Endothelial cell of umbilical vein (primary cell): ENCODE measurements at regions not wholly inside any gene's neighbourhood (a gene's known extent, or its start where the extent isn't known, plus 50 kb on each side); places are given as distances from the start of the nearest gene placed in this dataset.

Experiments
- BruUV-seq: library from RNA; stranded (reverse); fragments of 400-500 nt; replicated peaks from 2 replicates; lab custom pipeline; 2021; lab: Mats Ljungman, UMichigan
- CTCF ChIA-PET: fragments of 300-600, 350-600 bp; sonication (Branson Sonifier 250); formaldehyde crosslinking; loops from one replicate; lab custom pipeline; 2021; ENCODE audit warnings: antibody characterized with exemption, inconsistent platforms; lab: Charles Lee
- POLR2A ChIA-PET: fragments of 300-600, 350-600 bp; sonication (Branson Sonifier 250); formaldehyde crosslinking; loops from one replicate; lab custom pipeline; 2021; ENCODE audit warnings: antibody characterized with exemption, inconsistent platforms; lab: Charles Lee
- DNase-seq: peaks from one replicate; pipeline ENCODE4 v3.0.0-alpha.2; 2011; ENCODE audit warnings: low read depth, low spot score
- FAIRE-seq: peaks from 2 replicates; lab custom pipeline; 2011; peaks lifted over from hg19 to GRCh38; lab: Jason Lieb, UNC
- H2AFZ ChIP-seq: 2 replicates; pipeline ENCODE4 v1.6.0; 2012; ENCODE audit warnings: low read depth, low read length, control low read depth, inconsistent platforms
- H3K27ac ChIP-seq: 2 replicates; pipeline ENCODE4 v1.5.1; 2011; ENCODE audit warnings: low read depth, mild to moderate bottlenecking, control low read depth, low read length, moderate library complexity; ENCODE audit not compliant: insufficient read depth
- H3K27me3 ChIP-seq, 2 experiments: 2 replicates each; pipeline versions ENCODE4 v1.6.0 to v1.6.1; 2011; ENCODE audit warnings: low read length in 2 of 2, mixed read lengths in 1 of 2; ENCODE audit not compliant: control insufficient read depth in 2 of 2, insufficient read depth in 2 of 2
- H3K36me3 ChIP-seq, 2 experiments: 2 replicates in 1 of 2; 3 replicates in 1 of 2; pipeline ENCODE4 v1.5.1; 2011; ENCODE audit warnings: low read length in 2 of 2, mild to moderate bottlenecking in 1 of 2, moderate library complexity in 1 of 2; ENCODE audit not compliant: control insufficient read depth in 2 of 2, insufficient read depth in 2 of 2; ENCODE audit errors: extremely low read depth in 1 of 2
- H3K4me1 ChIP-seq: 3 replicates; pipeline ENCODE4 v1.5.1; 2011; ENCODE audit warnings: mild to moderate bottlenecking, low read length; ENCODE audit not compliant: control insufficient read depth, insufficient read depth; ENCODE audit errors: extremely low read depth
- H3K4me2 ChIP-seq: 2 replicates; pipeline ENCODE4 v1.6.1; 2011; ENCODE audit warnings: low read length, control low read depth, mixed read lengths; ENCODE audit not compliant: insufficient read depth
- H3K4me3 ChIP-seq, 3 experiments: fragments of 200-600 bp in 1 of 3; sonication (generic), shearing (Covaris generic) in 1 of 3; replicated peaks in 1 of 3; 2 replicates each; pipeline ENCODE4 v1.5.1; 2011 to 2016; ENCODE audit warnings: control low read depth in 3 of 3, low read length in 3 of 3, mild to moderate bottlenecking in 2 of 3, inconsistent platforms in 1 of 3, low read depth in 1 of 3, moderate library complexity in 1 of 3; ENCODE audit not compliant: insufficient read depth in 1 of 3
- H3K79me2 ChIP-seq: 2 replicates; pipeline ENCODE4 v1.6.0; 2012; ENCODE audit warnings: low read length, inconsistent platforms; ENCODE audit not compliant: control insufficient read depth, insufficient read depth
- H3K9ac ChIP-seq: replicated peaks from 2 replicates; pipeline ENCODE3; 2011; ENCODE audit warnings: low read length, control low read depth; ENCODE audit not compliant: insufficient read depth; ENCODE audit errors: extremely low read depth
- H3K9me1 ChIP-seq: replicated peaks from 3 replicates; pipeline ENCODE4 v1.6.0; 2011; ENCODE audit warnings: mild to moderate bottlenecking, low read length; ENCODE audit not compliant: control insufficient read depth, insufficient read depth; ENCODE audit errors: extremely low read depth
- H3K9me3 ChIP-seq: replicated peaks from 2 replicates; pipeline ENCODE4 v1.5.1; 2012; ENCODE audit warnings: low read length, inconsistent platforms; ENCODE audit not compliant: control insufficient read depth, insufficient read depth
- H4K20me1 ChIP-seq: replicated peaks from 2 replicates; pipeline ENCODE3; 2011; ENCODE audit warnings: mild to moderate bottlenecking, low read length; ENCODE audit not compliant: control insufficient read depth, insufficient read depth; ENCODE audit errors: extremely low read depth
- CTCF ChIP-seq, 2 donors: IDR thresholded peaks; 1 replicate in 1 of 2; 2 replicates in 1 of 2; pipeline ENCODE4 v1.5.1; 2011; ENCODE audit warnings: low read length in 2 of 2, mild to moderate bottlenecking in 2 of 2, moderate library complexity in 2 of 2, control low read depth in 1 of 2, inconsistent platforms in 1 of 2, low read depth in 1 of 2; ENCODE audit not compliant: insufficient read depth in 1 of 2; ENCODE audit errors: extremely low read depth in 1 of 2
- EZH2 ChIP-seq: IDR thresholded peaks from 2 replicates; pipeline ENCODE4 v1.6.1; 2012; ENCODE audit warnings: borderline replicate concordance, low read depth, mild to moderate bottlenecking, moderate library complexity, low read length, inconsistent platforms; ENCODE audit not compliant: severe bottlenecking
- FOS ChIP-seq: IDR thresholded peaks from 2 replicates; pipeline ENCODE4 v1.6.1; 2011; ENCODE audit warnings: mild to moderate bottlenecking, low read length, moderate library complexity, borderline replicate concordance; ENCODE audit not compliant: insufficient read depth
- GATA2 ChIP-seq: IDR thresholded peaks from 2 replicates; pipeline ENCODE4 v1.7.0; 2011; ENCODE audit warnings: low read depth, mild to moderate bottlenecking, moderate library complexity, mixed read lengths, low read length; ENCODE audit not compliant: insufficient read length, insufficient read depth
- JUN ChIP-seq: IDR thresholded peaks from 2 replicates; pipeline ENCODE4 v1.6.1; 2011; ENCODE audit warnings: borderline replicate concordance, low read depth; ENCODE audit not compliant: insufficient read length, insufficient read depth
- MAX ChIP-seq: IDR thresholded peaks from 2 replicates; pipeline ENCODE4 v1.6.1; 2011; ENCODE audit not compliant: insufficient read depth, insufficient read length
- MYC ChIP-seq: IDR thresholded peaks from one replicate; pipeline ENCODE4 v1.6.1; 2011; ENCODE audit warnings: mild to moderate bottlenecking, low read depth, low read length
- POLR2A ChIP-seq: IDR thresholded peaks from 2 replicates; pipeline ENCODE4 v1.6.1; 2012; ENCODE audit warnings: low read depth, mild to moderate bottlenecking, control low read depth, low read length
- POLR2AphosphoS5 ChIP-seq: IDR thresholded peaks from 2 replicates; pipeline ENCODE4 v1.6.1; 2012; ENCODE audit warnings: low read depth, mild to moderate bottlenecking, control low read depth, low read length, moderate library complexity; ENCODE audit not compliant: insufficient read depth
- dilution Hi-C: fragments of 300-500 bp; cut with MboI; formaldehyde crosslinking; loops from one replicate; pipeline ENCODE4 v1.15.0; 2019; ENCODE audit warnings: low sequenced_read_pairs; ENCODE audit not compliant: extremely low pct_ligation_motif_present
- intact Hi-C: fragments of 100-400 bp; cut with micrococcal nuclease; formaldehyde crosslinking; loops from one replicate; pipeline ENCODE4 v1.10.0; 2022

GRCh38 chr9:99606296-99606695 lies 215.4 kb upstream of the NR4A3 start:
- BruUV-seq: no TSS peak
- intact Hi-C loops: no loop called here
- Histone ChIP-seq H3K9me1 (no peaks in the 10 kb centered on the region), H3K4me3 (no peak overlapping the region), H3K9ac (no peak overlapping the region), H2AFZ (no peak overlapping the region), H3K4me1 (no peaks in the 10 kb centered on the region), H3K27me3 (peaks cover 0 to 2% of the 10 kb centered on the region in 2 experiments), H3K79me2 (no peaks in the 10 kb centered on the region), H3K36me3 (no peaks in the 10 kb centered on the region), H3K4me2 (no peak overlapping the region), H4K20me1 (no peaks in the 10 kb centered on the region), H3K27ac (no peak overlapping the region), H3K9me3 (no peaks in the 10 kb centered on the region)
- ChIA-PET POLR2A (no interaction called here), CTCF (no interaction called here)
- FAIRE-seq (no peak), DNase-seq (no peak)
- dilution Hi-C loops: no loop called here
- TF ChIP-seq EZH2: no peak
- TF ChIP-seq GATA2: no peak
- no peak for TF ChIP-seq MAX
- TF ChIP-seq MYC: no peak
- no peak for TF ChIP-seq POLR2AphosphoS5
- TF ChIP-seq POLR2A: no peak
- TF ChIP-seq CTCF (IDR thresholded peaks at IDR 0.05; ENCODE audit: extremely low read depth in 1 of 2, insufficient read depth in 1 of 2, low read depth in 1 of 2, low read length in 2 of 2): no peak
- no peak for TF ChIP-seq FOS
- no peak for TF ChIP-seq JUN
